MM.1S (cell line): ENCODE measurements at regions not wholly inside any gene's neighbourhood (a gene's known extent, or its start where the extent isn't known, plus 50 kb on each side); places are given as distances from the start of the nearest gene placed in this dataset.

Experiments
- DNase-seq: peaks from one replicate; pipeline ENCODE4 v3.0.0-alpha.2; 2015
- H2AFZ ChIP-seq: fragments of 300-600 bp; sonication (generic); 2 replicates; pipeline ENCODE4 v1.6.0; 2016; ENCODE audit warnings: antibody characterized with exemption, low read length
- H3F3A ChIP-seq: fragments of 300-600 bp; sonication (generic); 2 replicates; pipeline ENCODE4 v1.6.1; 2016; ENCODE audit warnings: mild to moderate bottlenecking, antibody characterized with exemption, low read length, moderate library complexity, mixed read lengths; ENCODE audit not compliant: insufficient read depth
- H3K27ac ChIP-seq: fragments of 300-600 bp; sonication (generic); 2 replicates; pipeline ENCODE4 v1.5.1; 2016; ENCODE audit warnings: mild to moderate bottlenecking, low read length
- H3K27me3 ChIP-seq: fragments of 300-600 bp; sonication (generic); replicated peaks from 2 replicates; pipeline ENCODE4 v1.6.0; 2016; ENCODE audit warnings: low read length; ENCODE audit not compliant: insufficient read depth
- H3K36me3 ChIP-seq: fragments of 300-600 bp; sonication (generic); replicated peaks from 2 replicates; pipeline ENCODE4 v1.6.1; 2016; ENCODE audit warnings: mild to moderate bottlenecking, low read length, mixed read lengths; ENCODE audit not compliant: insufficient read depth
- H3K4me1 ChIP-seq: fragments of 300-600 bp; sonication (generic); 2 replicates; pipeline ENCODE4 v1.6.1; 2016; ENCODE audit warnings: low read length, mixed read lengths
- H3K4me2 ChIP-seq: fragments of 300-600 bp; sonication (generic); 2 replicates; pipeline ENCODE4 v1.6.0; 2016; ENCODE audit warnings: low read depth, low read length
- H3K4me3 ChIP-seq: fragments of 300-600 bp; sonication (generic); 2 replicates; pipeline ENCODE4 v1.5.1; 2016; ENCODE audit warnings: low read length, mixed read lengths
- H3K79me2 ChIP-seq: fragments of 300-600 bp; sonication (generic); 2 replicates; pipeline ENCODE4 v1.6.1; 2016; ENCODE audit warnings: mixed run types, low read length, mixed read lengths
- H3K9ac ChIP-seq: fragments of 300-600 bp; sonication (generic); 2 replicates; pipeline ENCODE4 v1.6.1; 2016; ENCODE audit warnings: low read length, mixed read lengths
- H3K9me2 ChIP-seq: fragments of 300-600 bp; sonication (generic); replicated peaks from 2 replicates; pipeline ENCODE4 v1.6.1; 2016; ENCODE audit warnings: mild to moderate bottlenecking, low read length, mixed read lengths; ENCODE audit not compliant: insufficient read depth
- H3K9me3 ChIP-seq: fragments of 300-600 bp; sonication (generic); replicated peaks from 2 replicates; pipeline ENCODE4 v1.6.1; 2016; ENCODE audit warnings: mild to moderate bottlenecking, low read length, mixed read lengths; ENCODE audit not compliant: insufficient read depth
- H4K20me1 ChIP-seq: fragments of 300-600 bp; sonication (generic); 2 replicates; pipeline ENCODE4 v1.6.1; 2016; ENCODE audit warnings: mild to moderate bottlenecking, low read length, moderate library complexity, mixed read lengths; ENCODE audit not compliant: insufficient read depth
- EZH2 ChIP-seq: fragments of 300-600 bp; sonication (generic); optimal IDR thresholded peaks from 2 replicates; pipeline ENCODE3; 2017; ENCODE audit warnings: low read depth, mild to moderate bottlenecking, antibody characterized with exemption, low read length, mixed read lengths
- EZH2phosphoT487 ChIP-seq: fragments of 300-600 bp; sonication (generic); IDR thresholded peaks from 2 replicates; pipeline ENCODE4 v1.6.1; 2018; ENCODE audit warnings: antibody characterized with exemption, low read length
- TF ChIP-seq, protein P1 (sequence below): fragments of 300-600 bp; sonication (generic); IDR thresholded peaks from 2 replicates; pipeline ENCODE4 v1.5.1; 2016; ENCODE audit warnings: antibody characterized with exemption, low read length, mixed read lengths

DNA sequence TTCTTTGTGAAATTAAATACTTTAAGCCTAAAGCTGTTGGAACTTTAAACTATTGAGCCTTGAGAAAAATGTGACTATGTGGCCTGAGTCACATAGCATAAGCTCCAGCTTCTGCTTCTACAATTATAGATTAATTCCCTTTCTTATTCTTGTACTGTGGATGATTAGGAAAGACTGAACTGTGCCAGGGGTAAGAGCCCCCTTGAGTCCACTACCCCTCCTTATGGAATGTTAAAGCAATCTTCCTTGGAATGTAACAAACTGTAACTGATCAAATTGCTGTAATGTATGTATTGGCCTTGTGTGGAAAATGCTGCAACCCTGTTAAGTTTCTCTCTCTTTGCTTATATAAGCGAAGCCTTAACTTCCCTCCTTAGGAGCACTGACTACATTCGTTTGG is 273.2 kb downstream of the FAM170A start:
- TF ChIP-seq, protein P1, sequence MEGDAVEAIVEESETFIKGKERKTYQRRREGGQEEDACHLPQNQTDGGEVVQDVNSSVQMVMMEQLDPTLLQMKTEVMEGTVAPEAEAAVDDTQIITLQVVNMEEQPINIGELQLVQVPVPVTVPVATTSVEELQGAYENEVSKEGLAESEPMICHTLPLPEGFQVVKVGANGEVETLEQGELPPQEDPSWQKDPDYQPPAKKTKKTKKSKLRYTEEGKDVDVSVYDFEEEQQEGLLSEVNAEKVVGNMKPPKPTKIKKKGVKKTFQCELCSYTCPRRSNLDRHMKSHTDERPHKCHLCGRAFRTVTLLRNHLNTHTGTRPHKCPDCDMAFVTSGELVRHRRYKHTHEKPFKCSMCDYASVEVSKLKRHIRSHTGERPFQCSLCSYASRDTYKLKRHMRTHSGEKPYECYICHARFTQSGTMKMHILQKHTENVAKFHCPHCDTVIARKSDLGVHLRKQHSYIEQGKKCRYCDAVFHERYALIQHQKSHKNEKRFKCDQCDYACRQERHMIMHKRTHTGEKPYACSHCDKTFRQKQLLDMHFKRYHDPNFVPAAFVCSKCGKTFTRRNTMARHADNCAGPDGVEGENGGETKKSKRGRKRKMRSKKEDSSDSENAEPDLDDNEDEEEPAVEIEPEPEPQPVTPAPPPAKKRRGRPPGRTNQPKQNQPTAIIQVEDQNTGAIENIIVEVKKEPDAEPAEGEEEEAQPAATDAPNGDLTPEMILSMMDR, result no peak
- TF ChIP-seq EZH2, result no peak
- no peak for TF ChIP-seq EZH2phosphoT487
- DNase-seq, result no peak
- Histone ChIP-seq H4K20me1 (no peaks in the 10 kb centered on the region), H3K4me1 (no peaks in the 10 kb centered on the region), H3K4me3 (no peak overlapping the region), H2AFZ (no peak overlapping the region), H3F3A (no peaks in the 10 kb centered on the region), H3K9ac (no peak overlapping the region), H3K27me3 (no peaks in the 10 kb centered on the region), H3K4me2 (no peak overlapping the region), H3K27ac (no peak overlapping the region), H3K9me2 (no peaks in the 10 kb centered on the region), H3K36me3 (no peaks in the 10 kb centered on the region), H3K79me2 (no peaks in the 10 kb centered on the region), H3K9me3 (no peaks in the 10 kb centered on the region)

DNA sequence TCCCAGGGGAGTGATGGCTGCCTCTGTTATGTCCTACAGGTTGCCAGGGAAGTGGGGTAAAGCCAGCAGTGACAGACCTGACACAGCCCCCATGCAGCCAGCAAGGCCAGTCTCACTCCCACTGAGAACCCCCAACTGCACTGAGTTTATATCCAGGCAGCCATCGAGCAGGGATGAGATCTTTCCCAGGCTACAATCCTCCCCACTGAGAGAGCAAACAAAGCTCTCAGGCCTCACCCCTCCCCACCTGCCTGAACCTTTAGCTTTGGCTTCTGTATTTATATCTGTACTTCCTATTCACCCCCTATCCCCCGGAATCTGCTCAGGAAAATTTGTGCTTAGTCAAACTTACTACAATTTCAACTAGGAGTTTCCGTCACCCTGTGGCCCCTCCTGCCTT is 284.1 kb downstream of the FAM170A start:
- H3K36me3 ChIP-seq, result no peaks in the 10 kb centered on the region
- H2AFZ ChIP-seq, result no peak overlapping the region
- H3K9me2 ChIP-seq, result no peaks in the 10 kb centered on the region
- no peaks in the 10 kb centered on the region for H4K20me1 ChIP-seq
- no peaks in the 10 kb centered on the region for H3K4me1 ChIP-seq
- no peak for DNase-seq
- H3K4me2 ChIP-seq, result no peak overlapping the region
- no peaks in the 10 kb centered on the region for H3K27me3 ChIP-seq
- no peak overlapping the region for H3K9ac ChIP-seq
- no peaks in the 10 kb centered on the region for H3F3A ChIP-seq
- TF ChIP-seq EZH2phosphoT487 (no peak), EZH2 (no peak)
- TF ChIP-seq, protein P1, result no peak
- no peak overlapping the region for H3K27ac ChIP-seq
- H3K9me3 ChIP-seq, result no peaks in the 10 kb centered on the region
- H3K4me3 ChIP-seq, result no peak overlapping the region
- H3K79me2 ChIP-seq, result no peaks in the 10 kb centered on the region

DNA sequence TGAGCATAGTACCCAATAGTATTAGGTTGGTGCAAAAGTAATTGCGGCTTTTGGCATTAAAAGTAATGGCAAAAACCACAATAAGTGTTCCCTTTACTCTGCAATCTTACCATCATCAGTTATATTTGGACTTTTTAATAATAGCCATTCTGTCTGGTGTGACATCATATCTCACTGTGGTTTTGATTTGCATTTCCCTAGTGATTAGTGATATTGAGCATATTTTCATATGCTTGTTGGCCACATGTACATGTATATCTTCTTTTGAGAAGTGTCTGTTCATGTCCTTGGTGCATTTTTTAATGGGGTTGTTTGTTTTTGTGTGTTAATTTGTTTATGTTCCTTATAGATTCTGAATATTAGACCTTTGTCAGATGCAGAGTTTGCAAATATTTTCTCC is 289.9 kb downstream of the FAM170A start:
- Histone ChIP-seq H3K27ac (no peak overlapping the region), H3K27me3 (no peaks in the 10 kb centered on the region), H3K79me2 (no peaks in the 10 kb centered on the region), H3K9me2 (no peaks in the 10 kb centered on the region), H3K4me1 (no peaks in the 10 kb centered on the region), H3F3A (no peaks in the 10 kb centered on the region), H3K9me3 (no peaks in the 10 kb centered on the region), H3K4me2 (no peak overlapping the region), H3K9ac (no peak overlapping the region), H2AFZ (no peak overlapping the region), H4K20me1 (no peaks in the 10 kb centered on the region), H3K36me3 (no peaks in the 10 kb centered on the region), H3K4me3 (no peak overlapping the region)
- no peak for TF ChIP-seq EZH2phosphoT487
- no peak for TF ChIP-seq EZH2
- TF ChIP-seq, protein P1, result no peak
- no peak for DNase-seq
